GM12878 (cell line): ENCODE measurements at regions not wholly inside any gene's neighbourhood (a gene's known extent, or its start where the extent isn't known, plus 50 kb on each side); places are given as distances from the start of the nearest gene placed in this dataset.

Experiments
- ATAC-seq: fragments of 200-7000 bp; cut with Tn5 transposase; 3 replicates; pipeline ENCODE4 v1.9.1; 2020; ENCODE audit warnings: mild to moderate bottlenecking, moderate library complexity
- BruUV-seq: library from RNA; stranded (reverse); fragments of 400-500 nt; replicated peaks from 2 replicates; lab custom pipeline; 2021; lab: Mats Ljungman, UMichigan
- CTCF ChIA-PET: fragments of 300-600 bp; sonication (Branson Sonifier 250); formaldehyde crosslinking; extraction: SDS; loops from one replicate; lab custom pipeline; 2021; ENCODE audit warnings: inconsistent platforms; lab: Yijun Ruan, JAX
- POLR2A ChIA-PET: fragments of 350-600 bp; formaldehyde crosslinking; extraction: SDS; loops from one replicate; lab custom pipeline; 2021; ENCODE audit warnings: inconsistent platforms; lab: Charles Lee
- RAD21 ChIA-PET: fragments of 300-600 bp; sonication (Branson Sonifier 250); formaldehyde crosslinking; loops from one replicate; lab custom pipeline; 2023; ENCODE audit warnings: antibody characterized with exemption; ENCODE audit not compliant: unreplicated experiment; lab: Charles Lee
- SMC1A ChIA-PET: fragments of 300-600 bp; sonication (Branson Sonifier 250); formaldehyde crosslinking; loops from one replicate; lab custom pipeline; 2023; ENCODE audit not compliant: unreplicated experiment, uncharacterized antibody; lab: Charles Lee
- DNase-seq: peaks from one replicate; pipeline ENCODE4 v3.0.0-alpha.2; 2011; ENCODE audit warnings: low read depth, low spot score
- FAIRE-seq: peaks from 3 replicates; lab custom pipeline; 2011; peaks lifted over from hg19 to GRCh38; lab: Jason Lieb, UNC
- H2AFZ ChIP-seq: 2 replicates; pipeline ENCODE4 v1.6.0; 2011; ENCODE audit warnings: low read depth, low read length, control low read depth; ENCODE audit not compliant: control insufficient read depth
- H3K27ac ChIP-seq: 2 replicates; pipeline ENCODE4 v1.5.1; 2011; ENCODE audit warnings: control low read depth; ENCODE audit not compliant: control insufficient read depth, insufficient read depth
- H3K27me3 ChIP-seq, 2 experiments: replicated peaks in 1 of 2; 2 replicates each; pipeline versions ENCODE4 v1.6.0 to v1.6.1; 2011; ENCODE audit warnings: low read length in 1 of 2; ENCODE audit not compliant: control insufficient read depth in 2 of 2, insufficient read depth in 2 of 2
- H3K36me3 ChIP-seq, 2 experiments: 2 replicates each; pipeline ENCODE4 v1.5.1; 2011; ENCODE audit warnings: low read length in 1 of 2; ENCODE audit not compliant: control insufficient read depth in 2 of 2, insufficient read depth in 2 of 2
- H3K4me1 ChIP-seq: 2 replicates; pipeline ENCODE4 v1.6.1; 2011; ENCODE audit warnings: mild to moderate bottlenecking, low read length, moderate library complexity, mixed read lengths; ENCODE audit not compliant: control insufficient read depth, insufficient read depth
- H3K4me2 ChIP-seq: 2 replicates; pipeline ENCODE4 v1.6.0; 2011; ENCODE audit warnings: control low read depth; ENCODE audit not compliant: control insufficient read depth, insufficient read depth
- H3K4me3 ChIP-seq: fragments of 200-600 bp; sonication (generic); 2 replicates; pipeline ENCODE4 v1.5.1; 2016
- H3K79me2 ChIP-seq: 2 replicates; pipeline ENCODE4 v1.6.0; 2011; ENCODE audit warnings: low read length; ENCODE audit not compliant: control insufficient read depth, insufficient read depth
- H3K9ac ChIP-seq: 2 replicates; pipeline ENCODE4 v1.8.0; 2011; ENCODE audit warnings: low read length, control low read depth, mixed read lengths; ENCODE audit not compliant: control insufficient read depth, insufficient read depth
- H3K9me3 ChIP-seq: replicated peaks from 3 replicates; pipeline ENCODE4 v1.5.1; 2011; ENCODE audit warnings: mild to moderate bottlenecking, low read length; ENCODE audit not compliant: control insufficient read depth, insufficient read depth
- H4K20me1 ChIP-seq: 2 replicates; pipeline ENCODE4 v1.6.0; 2011; ENCODE audit not compliant: control insufficient read depth, insufficient read depth
- IRF5 ChIP-seq: fragments of 450-650 bp; IDR thresholded peaks from 2 replicates; pipeline ENCODE4 v1.6.1; 2017; ENCODE audit warnings: borderline replicate concordance
- NR2C1 ChIP-seq: fragments of 450-650 bp; IDR thresholded peaks from 2 replicates; pipeline ENCODE4 v1.6.1; 2017; ENCODE audit warnings: antibody characterized with exemption, mild to moderate bottlenecking, moderate library complexity
- NR2F1 ChIP-seq: fragments of 450-650 bp; conservative IDR thresholded peaks from 2 replicates; pipeline ENCODE4 v1.6.1; 2017; ENCODE audit warnings: mild to moderate bottlenecking
- STAT1 ChIP-seq: fragments of 450-650 bp; conservative IDR thresholded peaks from 2 replicates; pipeline ENCODE4 v1.6.1; 2014; ENCODE audit warnings: antibody characterized with exemption, mild to moderate bottlenecking
- ZNF687 ChIP-seq: fragments of 450-650 bp; IDR thresholded peaks from 2 replicates; pipeline ENCODE4 v1.6.1; 2017; ENCODE audit warnings: mild to moderate bottlenecking, moderate library complexity
- in situ Hi-C: fragments of 300-500 bp; cut with MboI; formaldehyde crosslinking; loops from 9 replicates; pipeline ENCODE4 v1.14.3; 2018; ENCODE audit warnings: mixed read lengths
- intact Hi-C: fragments of 100-400 bp; cut with micrococcal nuclease; formaldehyde crosslinking; loops from one replicate; pipeline ENCODE4 v1.14.2; 2022; ENCODE audit not compliant: unreplicated experiment

GRCh38 chr3:26964313-26964712, 341.7 kb downstream of the LRRC3B start:
- no peak overlapping the region for H3K27ac ChIP-seq
- no peaks in the 10 kb centered on the region for H4K20me1 ChIP-seq
- H3K9ac ChIP-seq: no peak overlapping the region
- H3K4me1 ChIP-seq: peaks cover 8% of the 10 kb centered on the region
- H3K4me2 ChIP-seq: no peak overlapping the region
- ChIA-PET SMC1A (no interaction called here), RAD21 (no interaction called here), POLR2A (no interaction called here), CTCF (no interaction called here)
- DNase-seq (no peak), FAIRE-seq (no peak), ATAC-seq (no peak)
- H3K36me3 ChIP-seq: no peaks in the 10 kb centered on the region
- no peaks in the 10 kb centered on the region for H3K79me2 ChIP-seq
- H3K9me3 ChIP-seq: peaks cover 3% of the 10 kb centered on the region; the same call in 2 of the 3 replicates
- intact Hi-C loops: no loop called here
- no peak overlapping the region for H2AFZ ChIP-seq
- BruUV-seq: no TSS peak
- no peaks in the 10 kb centered on the region for H3K27me3 ChIP-seq
- in situ Hi-C loops: no loop called here
- peak; percentile 81 for TF ChIP-seq NR2F1
- no peak for TF ChIP-seq STAT1
- TF ChIP-seq NR2C1: peak; percentile 81
- peak; percentile 17; the same call in 1 of the 2 replicates for TF ChIP-seq ZNF687
- TF ChIP-seq IRF5: no peak
- H3K4me3 ChIP-seq: no peak overlapping the region
